ENCODE measurements at regions not wholly inside any gene's neighbourhood (a gene's known extent, or its start where the extent isn't known, plus 50 kb on each side); places are given as distances from the start of the nearest gene placed in this dataset.

GRCh38 chr19:28889941-28890670, 322.8 kb downstream of the UQCRFS1 start:
- H4K20me1 ChIP-seq (replicated peaks; ENCODE audit: control insufficient read depth, extremely low read depth, insufficient read depth, low read length): no peaks in the 10 kb centered on the region

More at GRCh38 chr19:28889941-28890670, 322.8 kb downstream of the UQCRFS1 start:
- intact Hi-C loops (cut with micrococcal nuclease) (no loop called here), dilution Hi-C loops (cut with MboI; ENCODE audit: extremely low pct_ligation_motif_present, low sequenced_read_pairs) (no loop called here)
- H3K9me3 ChIP-seq (replicated peaks; ENCODE audit: control insufficient read depth, insufficient read depth, low read length): no peaks in the 10 kb centered on the region
- no peaks in the 10 kb centered on the region for H3K79me2 ChIP-seq (ENCODE audit: control insufficient read depth, insufficient read depth, low read length)
- no TSS peak for BruUV-seq (replicated peaks)
- TF ChIP-seq POLR2A (IDR thresholded peaks at IDR 0.05; ENCODE audit: low read depth, low read length) (no peak), MYC (IDR thresholded peaks at IDR 0.05; ENCODE audit: low read depth, low read length) (no peak), EZH2 (IDR thresholded peaks at IDR 0.05; ENCODE audit: borderline replicate concordance, low read depth, low read length, severe bottlenecking) (no peak), GATA2 (IDR thresholded peaks at IDR 0.05; ENCODE audit: insufficient read depth, insufficient read length, low read depth, low read length) (no peak), JUN (IDR thresholded peaks at IDR 0.05; ENCODE audit: borderline replicate concordance, insufficient read depth, insufficient read length, low read depth) (no peak), FOS (IDR thresholded peaks at IDR 0.05; ENCODE audit: borderline replicate concordance, insufficient read depth, low read length) (no peak), POLR2AphosphoS5 (IDR thresholded peaks at IDR 0.05; ENCODE audit: insufficient read depth, low read depth, low read length) (no peak)
- TF ChIP-seq, protein P1, sequence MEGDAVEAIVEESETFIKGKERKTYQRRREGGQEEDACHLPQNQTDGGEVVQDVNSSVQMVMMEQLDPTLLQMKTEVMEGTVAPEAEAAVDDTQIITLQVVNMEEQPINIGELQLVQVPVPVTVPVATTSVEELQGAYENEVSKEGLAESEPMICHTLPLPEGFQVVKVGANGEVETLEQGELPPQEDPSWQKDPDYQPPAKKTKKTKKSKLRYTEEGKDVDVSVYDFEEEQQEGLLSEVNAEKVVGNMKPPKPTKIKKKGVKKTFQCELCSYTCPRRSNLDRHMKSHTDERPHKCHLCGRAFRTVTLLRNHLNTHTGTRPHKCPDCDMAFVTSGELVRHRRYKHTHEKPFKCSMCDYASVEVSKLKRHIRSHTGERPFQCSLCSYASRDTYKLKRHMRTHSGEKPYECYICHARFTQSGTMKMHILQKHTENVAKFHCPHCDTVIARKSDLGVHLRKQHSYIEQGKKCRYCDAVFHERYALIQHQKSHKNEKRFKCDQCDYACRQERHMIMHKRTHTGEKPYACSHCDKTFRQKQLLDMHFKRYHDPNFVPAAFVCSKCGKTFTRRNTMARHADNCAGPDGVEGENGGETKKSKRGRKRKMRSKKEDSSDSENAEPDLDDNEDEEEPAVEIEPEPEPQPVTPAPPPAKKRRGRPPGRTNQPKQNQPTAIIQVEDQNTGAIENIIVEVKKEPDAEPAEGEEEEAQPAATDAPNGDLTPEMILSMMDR (IDR thresholded peaks at IDR 0.05; ENCODE audit: extremely low read depth in 1 of 2, insufficient read depth in 1 of 2, low read depth in 1 of 2, low read length in 2 of 2): no peak
- TF ChIP-seq, protein P2, sequence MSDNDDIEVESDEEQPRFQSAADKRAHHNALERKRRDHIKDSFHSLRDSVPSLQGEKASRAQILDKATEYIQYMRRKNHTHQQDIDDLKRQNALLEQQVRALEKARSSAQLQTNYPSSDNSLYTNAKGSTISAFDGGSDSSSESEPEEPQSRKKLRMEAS (IDR thresholded peaks at IDR 0.05; ENCODE audit: insufficient read depth, insufficient read length): no peak
- H3K4me2 ChIP-seq (ENCODE audit: insufficient read depth, low read length): no peak overlapping the region
- FAIRE-seq: no peak
- ChIA-PET POLR2A (no interaction called here), CTCF (no interaction called here)
- no peaks in the 10 kb centered on the region for H3K9me1 ChIP-seq (replicated peaks; ENCODE audit: control insufficient read depth, extremely low read depth, insufficient read depth, low read length)
- no peaks in the 10 kb centered on the region for H3K4me1 ChIP-seq (ENCODE audit: control insufficient read depth, extremely low read depth, insufficient read depth, low read length)
- H3K4me3 ChIP-seq (replicated peaks in 1 of 3; ENCODE audit: insufficient read depth in 1 of 3, low read depth in 1 of 3, low read length in 3 of 3): no peak overlapping the region
- no peak overlapping the region for H2AFZ ChIP-seq (ENCODE audit: low read depth, low read length)
- no peaks in the 10 kb centered on the region for H3K27me3 ChIP-seq (ENCODE audit: control insufficient read depth in 2 of 2, insufficient read depth in 2 of 2, low read length in 2 of 2)
- no peaks in the 10 kb centered on the region for H3K36me3 ChIP-seq (ENCODE audit: control insufficient read depth in 2 of 2, extremely low read depth in 1 of 2, insufficient read depth in 2 of 2, low read length in 2 of 2)
- no peak overlapping the region for H3K27ac ChIP-seq (ENCODE audit: insufficient read depth, low read depth, low read length)
- no peak overlapping the region for H3K9ac ChIP-seq (replicated peaks; ENCODE audit: extremely low read depth, insufficient read depth, low read length)
- DNase-seq (ENCODE audit: low read depth, low spot score): no peak

Measured in endothelial cell of umbilical vein (primary cell).